22Rv1 (cell line): ENCODE measurements at regions not wholly inside any gene's neighbourhood (a gene's known extent, or its start where the extent isn't known, plus 50 kb on each side); places are given as distances from the start of the nearest gene placed in this dataset.
"Not testable (repeated sequence)": the region's sequence is repeated elsewhere in the genome, so short reads cannot be mapped to it uniquely, and the experiment has no call there.

Experiments
- H3K27ac ChIP-seq: fragments of 450-650 bp; 2 replicates; pipeline ENCODE4 v1.5.1; 2017
- ZFX ChIP-seq: fragments of 450-650 bp; IDR thresholded peaks from 2 replicates; pipeline ENCODE4 v1.6.1; 2017; ENCODE audit warnings: antibody characterized with exemption, borderline replicate concordance
- TF ChIP-seq, protein P1 (sequence below): fragments of 450-650 bp; IDR thresholded peaks from 2 replicates; pipeline ENCODE4 v1.5.1; 2017; ENCODE audit warnings: mild to moderate bottlenecking

GRCh38 chr7:136104269-136104603, 127.1 kb upstream of the MTPN start:
- H3K27ac ChIP-seq = no peak overlapping the region
- TF ChIP-seq, protein P1, sequence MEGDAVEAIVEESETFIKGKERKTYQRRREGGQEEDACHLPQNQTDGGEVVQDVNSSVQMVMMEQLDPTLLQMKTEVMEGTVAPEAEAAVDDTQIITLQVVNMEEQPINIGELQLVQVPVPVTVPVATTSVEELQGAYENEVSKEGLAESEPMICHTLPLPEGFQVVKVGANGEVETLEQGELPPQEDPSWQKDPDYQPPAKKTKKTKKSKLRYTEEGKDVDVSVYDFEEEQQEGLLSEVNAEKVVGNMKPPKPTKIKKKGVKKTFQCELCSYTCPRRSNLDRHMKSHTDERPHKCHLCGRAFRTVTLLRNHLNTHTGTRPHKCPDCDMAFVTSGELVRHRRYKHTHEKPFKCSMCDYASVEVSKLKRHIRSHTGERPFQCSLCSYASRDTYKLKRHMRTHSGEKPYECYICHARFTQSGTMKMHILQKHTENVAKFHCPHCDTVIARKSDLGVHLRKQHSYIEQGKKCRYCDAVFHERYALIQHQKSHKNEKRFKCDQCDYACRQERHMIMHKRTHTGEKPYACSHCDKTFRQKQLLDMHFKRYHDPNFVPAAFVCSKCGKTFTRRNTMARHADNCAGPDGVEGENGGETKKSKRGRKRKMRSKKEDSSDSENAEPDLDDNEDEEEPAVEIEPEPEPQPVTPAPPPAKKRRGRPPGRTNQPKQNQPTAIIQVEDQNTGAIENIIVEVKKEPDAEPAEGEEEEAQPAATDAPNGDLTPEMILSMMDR = no peak
- no peak for TF ChIP-seq ZFX

DNA sequence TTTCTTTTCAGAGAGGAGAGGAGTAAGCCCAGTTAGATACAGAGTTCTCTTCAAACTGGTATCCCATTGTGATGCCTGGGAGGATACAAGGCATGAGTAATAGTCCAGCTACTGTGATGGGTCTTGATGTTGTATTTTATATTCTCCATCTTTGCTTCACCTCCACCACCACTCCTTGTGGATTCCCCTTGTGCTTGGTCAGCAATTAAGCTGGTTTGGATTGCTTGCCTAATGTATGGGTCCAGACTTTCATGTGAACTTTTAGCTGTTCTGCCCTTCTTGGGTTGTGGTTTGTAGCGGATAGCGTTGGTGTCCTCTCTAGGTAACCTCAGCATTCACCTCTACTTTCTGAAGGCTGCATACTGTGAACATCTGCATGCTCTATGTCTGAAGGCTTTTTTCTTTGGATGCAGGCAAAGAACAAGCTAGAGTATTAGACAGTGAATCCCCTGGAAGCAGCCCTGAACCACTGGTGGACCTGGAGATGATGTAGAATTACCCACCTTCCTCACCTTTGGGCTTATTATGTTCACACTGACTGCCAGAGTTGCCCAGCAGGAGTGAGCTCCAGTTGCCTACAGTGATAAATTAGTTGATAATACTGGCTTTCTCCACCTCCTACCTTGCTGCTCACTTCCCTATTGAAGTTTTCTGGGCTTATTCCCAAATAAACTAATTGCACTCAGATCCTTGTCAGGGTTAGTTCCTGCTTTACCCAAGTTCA, 126.5 kb upstream of the MTPN start:
- no peak overlapping the region for H3K27ac ChIP-seq

DNA sequence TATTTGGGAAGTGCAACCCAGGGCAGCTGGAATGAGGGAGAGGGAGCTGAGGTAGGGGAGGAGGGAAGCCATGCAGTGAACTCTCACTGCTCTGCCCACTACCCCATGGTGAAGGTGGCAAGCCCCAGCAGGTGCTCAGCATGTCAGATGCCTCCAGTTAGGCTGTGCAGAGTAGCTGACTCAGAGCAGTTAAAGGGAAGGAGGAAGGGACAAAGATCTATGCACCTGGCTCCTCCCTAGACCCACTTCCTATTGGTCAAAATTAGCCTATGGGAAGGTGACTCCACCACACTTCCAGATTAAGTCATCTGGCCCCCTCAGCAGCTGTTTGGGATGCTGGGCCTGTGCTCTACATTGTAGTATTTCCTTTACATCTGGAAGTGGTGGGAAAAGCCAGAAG, 125.7 kb upstream of the MTPN start:
- TF ChIP-seq ZFX = no peak
- TF ChIP-seq, protein P1 = no peak
- no peak overlapping the region for H3K27ac ChIP-seq

More for the DNA sequence above, 126.5 kb upstream of the MTPN start:
- TF ChIP-seq, protein P1 = no peak
- TF ChIP-seq ZFX = no peak

DNA sequence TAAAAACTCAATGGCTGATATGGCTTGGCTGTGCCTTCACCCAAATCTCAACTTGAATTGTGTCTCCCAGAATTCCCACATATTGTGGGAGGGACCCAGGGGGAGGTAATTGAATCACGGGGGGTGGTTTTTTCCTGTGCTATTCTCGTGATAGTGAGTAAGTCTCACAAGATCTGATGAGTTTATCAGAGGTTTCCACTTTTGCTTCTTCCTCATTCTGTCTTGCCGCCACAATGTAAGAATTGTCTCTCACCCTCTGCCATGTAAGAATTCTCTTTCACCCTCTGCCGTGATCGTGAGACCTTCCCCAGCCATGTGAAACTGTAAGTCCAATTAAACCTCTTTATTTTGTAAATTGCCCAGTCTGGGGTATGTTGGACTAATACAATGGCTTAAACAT, 115.6 kb upstream of the MTPN start:
- not testable (repeated sequence) for H3K27ac ChIP-seq

- H3K27ac ChIP-seq = no peak overlapping the region
- TF ChIP-seq, protein P1 = no peak
- TF ChIP-seq ZFX = no peak
Measured at GRCh38 chr7:136087881-136088280, 110.7 kb upstream of the MTPN start.

GRCh38 chr7:136086712-136087111, 109.6 kb upstream of the MTPN start:
- TF ChIP-seq, protein P1 = no peak
- TF ChIP-seq ZFX = no peak
- H3K27ac ChIP-seq = no peak overlapping the region

GRCh38 chr7:136079934-136080333, 102.8 kb upstream of the MTPN start:
- TF ChIP-seq ZFX = no peak
- TF ChIP-seq, protein P1 = no peak
- H3K27ac ChIP-seq = no peak overlapping the region

GRCh38 chr7:136079478-136079892, 102.3 kb upstream of the MTPN start:
- TF ChIP-seq, protein P1 = no peak
- H3K27ac ChIP-seq = no peak overlapping the region
